Fibroblast of mammary gland (primary cell): ENCODE measurements at regions not wholly inside any gene's neighbourhood (a gene's known extent, or its start where the extent isn't known, plus 50 kb on each side); places are given as distances from the start of the nearest gene placed in this dataset.
A peak's percentile ranks its signal among the peaks of the same experiment; 100 is the strongest.

ENCODE experiments used
- DNase-seq: peaks from one replicate; pipeline ENCODE4 v3.0.0-alpha.2; 2010; ENCODE audit warnings: low read depth
- H3K4me3 ChIP-seq: 2 replicates; pipeline ENCODE4 v1.5.1; 2011; ENCODE audit warnings: low read depth, mild to moderate bottlenecking, low read length, moderate library complexity; ENCODE audit not compliant: control insufficient read depth
- CTCF ChIP-seq: conservative IDR thresholded peaks from 2 replicates; pipeline ENCODE4 v1.5.1; 2011; ENCODE audit warnings: low read depth, low read length, inconsistent platforms; ENCODE audit not compliant: control insufficient read depth, insufficient read depth

GRCh38 chr10:84078771-84079170, 60.5 kb upstream of the GHITM start:
- TF ChIP-seq CTCF: no peak
- no peak for DNase-seq
- H3K4me3 ChIP-seq: no peak overlapping the region

GRCh38 chr10:84084342-84084741, 55.0 kb upstream of the GHITM start:
- peak; percentile 60 for DNase-seq
- TF ChIP-seq CTCF: no peak
- H3K4me3 ChIP-seq: no peak overlapping the region

GRCh38 chr10:84087202-84087601, 52.1 kb upstream of the GHITM start:
- TF ChIP-seq CTCF: no peak
- H3K4me3 ChIP-seq: no peak overlapping the region
- DNase-seq: no peak

GRCh38 chr10:84088626-84089025, 50.7 kb upstream of the GHITM start:
- H3K4me3 ChIP-seq: no peak overlapping the region
- peak; percentile 23 for DNase-seq
- TF ChIP-seq CTCF: no peak

GRCh38 chr10:84089162-84089561, 50.1 kb upstream of the GHITM start:
- DNase-seq: no peak
- no peak for TF ChIP-seq CTCF

More at GRCh38 chr10:84089162-84089561, 50.1 kb upstream of the GHITM start:
- no peak overlapping the region for H3K4me3 ChIP-seq
